ENCODE measurements at regions not wholly inside any gene's neighbourhood (a gene's known extent, or its start where the extent isn't known, plus 50 kb on each side); places are given as distances from the start of the nearest gene placed in this dataset.

DNA sequence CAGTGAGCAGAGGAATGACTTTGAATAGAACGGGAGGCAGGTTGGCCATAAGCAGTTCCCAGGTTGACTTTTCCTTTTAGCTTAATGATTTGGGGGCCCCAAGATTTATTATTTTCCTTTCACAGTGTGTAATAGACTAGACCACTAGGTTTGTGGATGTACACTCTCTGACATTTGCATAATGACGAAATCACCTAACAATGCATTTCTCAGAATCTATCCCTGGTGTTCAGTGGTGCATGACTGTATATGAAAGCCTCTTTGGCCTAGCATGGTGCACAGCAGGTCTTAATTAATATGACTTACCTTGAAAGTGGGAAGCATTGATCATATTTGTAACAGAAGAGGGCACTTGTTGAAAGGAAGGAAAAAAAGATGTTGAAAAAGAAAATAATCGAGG is 761.9 kb downstream of the TYW1 start:
- H3K9me2 ChIP-seq (ENCODE audit: insufficient read depth): no peaks in the 10 kb centered on the region
- Mint-ChIP-seq H3K27ac (no peak overlapping the region), H3K9me3 (peaks cover 80% of the 10 kb centered on the region), H3K4me3 (no peak overlapping the region), H3K27me3 (ENCODE audit: insufficient read depth, low read depth, poor library complexity) (peaks cover 6% of the 10 kb centered on the region), H3K4me1 (no peaks in the 10 kb centered on the region), H3K36me3 (ENCODE audit: low read depth) (peaks cover 36% of the 10 kb centered on the region)
- H3K4me2 ChIP-seq: no peak overlapping the region
- H3F3A ChIP-seq (replicated peaks; ENCODE audit: low read depth): no peaks in the 10 kb centered on the region
- ATAC-seq (no peak), DNase-seq (ENCODE audit: low spot score) (no peak)
- H2AFZ ChIP-seq: no peak overlapping the region
- H4K20me1 ChIP-seq (replicated peaks; ENCODE audit: insufficient read depth): no peaks in the 10 kb centered on the region
- no peaks in the 10 kb centered on the region for H3K4me1 ChIP-seq (ENCODE audit: insufficient read depth)
- H3K4me3 ChIP-seq: no peak overlapping the region
- no peak for TF ChIP-seq ZNF114 (CRISPR knock-in tag; IDR thresholded peaks at IDR 0.05)
- TF ChIP-seq EZH2 (IDR thresholded peaks at IDR 0.05; ENCODE audit: low read depth, unreplicated experiment): no peak
- TF ChIP-seq REST (IDR thresholded peaks at IDR 0.05; ENCODE audit: unreplicated experiment): no peak
- no peak for TF ChIP-seq POLR2AphosphoS5 (IDR thresholded peaks at IDR 0.05; ENCODE audit: low read depth)
- no peak for TF ChIP-seq STAT1 (IDR thresholded peaks at IDR 0.05; ENCODE audit: unreplicated experiment)
- TF ChIP-seq, protein P1, sequence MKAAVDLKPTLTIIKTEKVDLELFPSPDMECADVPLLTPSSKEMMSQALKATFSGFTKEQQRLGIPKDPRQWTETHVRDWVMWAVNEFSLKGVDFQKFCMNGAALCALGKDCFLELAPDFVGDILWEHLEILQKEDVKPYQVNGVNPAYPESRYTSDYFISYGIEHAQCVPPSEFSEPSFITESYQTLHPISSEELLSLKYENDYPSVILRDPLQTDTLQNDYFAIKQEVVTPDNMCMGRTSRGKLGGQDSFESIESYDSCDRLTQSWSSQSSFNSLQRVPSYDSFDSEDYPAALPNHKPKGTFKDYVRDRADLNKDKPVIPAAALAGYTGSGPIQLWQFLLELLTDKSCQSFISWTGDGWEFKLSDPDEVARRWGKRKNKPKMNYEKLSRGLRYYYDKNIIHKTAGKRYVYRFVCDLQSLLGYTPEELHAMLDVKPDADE (IDR thresholded peaks at IDR 0.05): no peak
- no peak for TF ChIP-seq JUNB (IDR thresholded peaks at IDR 0.05; ENCODE audit: unreplicated experiment)
- no peak for TF ChIP-seq EZH2phosphoT487 (IDR thresholded peaks at IDR 0.05; ENCODE audit: unreplicated experiment)
- TF ChIP-seq, protein P2, sequence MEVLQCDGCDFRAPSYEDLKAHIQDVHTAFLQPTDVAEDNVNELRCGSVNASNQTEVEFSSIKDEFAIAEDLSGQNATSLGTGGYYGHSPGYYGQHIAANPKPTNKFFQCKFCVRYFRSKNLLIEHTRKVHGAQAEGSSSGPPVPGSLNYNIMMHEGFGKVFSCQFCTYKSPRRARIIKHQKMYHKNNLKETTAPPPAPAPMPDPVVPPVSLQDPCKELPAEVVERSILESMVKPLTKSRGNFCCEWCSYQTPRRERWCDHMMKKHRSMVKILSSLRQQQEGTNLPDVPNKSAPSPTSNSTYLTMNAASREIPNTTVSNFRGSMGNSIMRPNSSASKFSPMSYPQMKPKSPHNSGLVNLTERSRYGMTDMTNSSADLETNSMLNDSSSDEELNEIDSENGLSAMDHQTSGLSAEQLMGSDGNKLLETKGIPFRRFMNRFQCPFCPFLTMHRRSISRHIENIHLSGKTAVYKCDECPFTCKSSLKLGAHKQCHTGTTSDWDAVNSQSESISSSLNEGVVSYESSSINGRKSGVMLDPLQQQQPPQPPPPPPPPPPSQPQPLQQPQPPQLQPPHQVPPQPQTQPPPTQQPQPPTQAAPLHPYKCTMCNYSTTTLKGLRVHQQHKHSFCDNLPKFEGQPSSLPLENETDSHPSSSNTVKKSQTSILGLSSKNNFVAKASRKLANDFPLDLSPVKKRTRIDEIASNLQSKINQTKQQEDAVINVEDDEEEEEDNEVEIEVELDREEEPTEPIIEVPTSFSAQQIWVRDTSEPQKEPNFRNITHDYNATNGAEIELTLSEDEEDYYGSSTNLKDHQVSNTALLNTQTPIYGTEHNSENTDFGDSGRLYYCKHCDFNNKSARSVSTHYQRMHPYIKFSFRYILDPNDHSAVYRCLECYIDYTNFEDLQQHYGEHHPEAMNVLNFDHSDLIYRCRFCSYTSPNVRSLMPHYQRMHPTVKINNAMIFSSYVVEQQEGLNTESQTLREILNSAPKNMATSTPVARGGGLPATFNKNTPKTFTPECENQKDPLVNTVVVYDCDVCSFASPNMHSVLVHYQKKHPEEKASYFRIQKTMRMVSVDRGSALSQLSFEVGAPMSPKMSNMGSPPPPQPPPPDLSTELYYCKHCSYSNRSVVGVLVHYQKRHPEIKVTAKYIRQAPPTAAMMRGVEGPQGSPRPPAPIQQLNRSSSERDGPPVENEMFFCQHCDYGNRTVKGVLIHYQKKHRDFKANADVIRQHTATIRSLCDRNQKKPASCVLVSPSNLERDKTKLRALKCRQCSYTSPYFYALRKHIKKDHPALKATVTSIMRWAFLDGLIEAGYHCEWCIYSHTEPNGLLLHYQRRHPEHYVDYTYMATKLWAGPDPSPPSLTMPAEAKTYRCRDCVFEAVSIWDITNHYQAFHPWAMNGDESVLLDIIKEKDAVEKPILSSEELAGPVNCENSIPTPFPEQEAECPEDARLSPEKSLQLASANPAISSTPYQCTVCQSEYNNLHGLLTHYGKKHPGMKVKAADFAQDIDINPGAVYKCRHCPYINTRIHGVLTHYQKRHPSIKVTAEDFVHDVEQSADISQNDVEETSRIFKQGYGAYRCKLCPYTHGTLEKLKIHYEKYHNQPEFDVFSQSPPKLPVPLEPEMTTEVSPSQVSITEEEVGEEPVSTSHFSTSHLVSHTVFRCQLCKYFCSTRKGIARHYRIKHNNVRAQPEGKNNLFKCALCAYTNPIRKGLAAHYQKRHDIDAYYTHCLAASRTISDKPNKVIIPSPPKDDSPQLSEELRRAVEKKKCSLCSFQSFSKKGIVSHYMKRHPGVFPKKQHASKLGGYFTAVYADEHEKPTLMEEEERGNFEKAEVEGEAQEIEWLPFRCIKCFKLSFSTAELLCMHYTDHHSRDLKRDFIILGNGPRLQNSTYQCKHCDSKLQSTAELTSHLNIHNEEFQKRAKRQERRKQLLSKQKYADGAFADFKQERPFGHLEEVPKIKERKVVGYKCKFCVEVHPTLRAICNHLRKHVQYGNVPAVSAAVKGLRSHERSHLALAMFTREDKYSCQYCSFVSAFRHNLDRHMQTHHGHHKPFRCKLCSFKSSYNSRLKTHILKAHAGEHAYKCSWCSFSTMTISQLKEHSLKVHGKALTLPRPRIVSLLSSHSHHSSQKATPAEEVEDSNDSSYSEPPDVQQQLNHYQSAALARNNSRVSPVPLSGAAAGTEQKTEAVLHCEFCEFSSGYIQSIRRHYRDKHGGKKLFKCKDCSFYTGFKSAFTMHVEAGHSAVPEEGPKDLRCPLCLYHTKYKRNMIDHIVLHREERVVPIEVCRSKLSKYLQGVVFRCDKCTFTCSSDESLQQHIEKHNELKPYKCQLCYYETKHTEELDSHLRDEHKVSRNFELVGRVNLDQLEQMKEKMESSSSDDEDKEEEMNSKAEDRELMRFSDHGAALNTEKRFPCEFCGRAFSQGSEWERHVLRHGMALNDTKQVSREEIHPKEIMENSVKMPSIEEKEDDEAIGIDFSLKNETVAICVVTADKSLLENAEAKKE (CRISPR knock-in tag; IDR thresholded peaks at IDR 0.05): no peak
- no peak for TF ChIP-seq CREB1 (CRISPR knock-in tag; IDR thresholded peaks at IDR 0.05; ENCODE audit: low read depth)
- TF ChIP-seq, protein P3, sequence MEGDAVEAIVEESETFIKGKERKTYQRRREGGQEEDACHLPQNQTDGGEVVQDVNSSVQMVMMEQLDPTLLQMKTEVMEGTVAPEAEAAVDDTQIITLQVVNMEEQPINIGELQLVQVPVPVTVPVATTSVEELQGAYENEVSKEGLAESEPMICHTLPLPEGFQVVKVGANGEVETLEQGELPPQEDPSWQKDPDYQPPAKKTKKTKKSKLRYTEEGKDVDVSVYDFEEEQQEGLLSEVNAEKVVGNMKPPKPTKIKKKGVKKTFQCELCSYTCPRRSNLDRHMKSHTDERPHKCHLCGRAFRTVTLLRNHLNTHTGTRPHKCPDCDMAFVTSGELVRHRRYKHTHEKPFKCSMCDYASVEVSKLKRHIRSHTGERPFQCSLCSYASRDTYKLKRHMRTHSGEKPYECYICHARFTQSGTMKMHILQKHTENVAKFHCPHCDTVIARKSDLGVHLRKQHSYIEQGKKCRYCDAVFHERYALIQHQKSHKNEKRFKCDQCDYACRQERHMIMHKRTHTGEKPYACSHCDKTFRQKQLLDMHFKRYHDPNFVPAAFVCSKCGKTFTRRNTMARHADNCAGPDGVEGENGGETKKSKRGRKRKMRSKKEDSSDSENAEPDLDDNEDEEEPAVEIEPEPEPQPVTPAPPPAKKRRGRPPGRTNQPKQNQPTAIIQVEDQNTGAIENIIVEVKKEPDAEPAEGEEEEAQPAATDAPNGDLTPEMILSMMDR (conservative IDR thresholded peaks at IDR 0.05; ENCODE audit: low read depth in 2 of 2): no peak
- no peak for TF ChIP-seq NANOG (IDR thresholded peaks at IDR 0.05; ENCODE audit: borderline replicate concordance)
- no peak for TF ChIP-seq ZNF331 (CRISPR knock-in tag; IDR thresholded peaks at IDR 0.05; ENCODE audit: low read depth)
- H3K79me2 ChIP-seq (replicated peaks; ENCODE audit: insufficient read depth): no peaks in the 10 kb centered on the region
- no peak overlapping the region for H3K27ac ChIP-seq (ENCODE audit: low read depth)
- H3K27me3 ChIP-seq (ENCODE audit: insufficient read depth): no peaks in the 10 kb centered on the region
- H3K36me3 ChIP-seq (ENCODE audit: insufficient read depth): peaks cover 4% of the 10 kb centered on the region; the same call in 1 of the 2 replicates
